Muscle of arm (tissue), 1 donor: ENCODE measurements at regions not wholly inside any gene's neighbourhood (a gene's known extent, or its start where the extent isn't known, plus 50 kb on each side); places are given as distances from the start of the nearest gene placed in this dataset.

ENCODE experiments used
- DNase-seq: peaks from one replicate; pipeline ENCODE4 v3.0.0-alpha.2; 2013

DNA sequence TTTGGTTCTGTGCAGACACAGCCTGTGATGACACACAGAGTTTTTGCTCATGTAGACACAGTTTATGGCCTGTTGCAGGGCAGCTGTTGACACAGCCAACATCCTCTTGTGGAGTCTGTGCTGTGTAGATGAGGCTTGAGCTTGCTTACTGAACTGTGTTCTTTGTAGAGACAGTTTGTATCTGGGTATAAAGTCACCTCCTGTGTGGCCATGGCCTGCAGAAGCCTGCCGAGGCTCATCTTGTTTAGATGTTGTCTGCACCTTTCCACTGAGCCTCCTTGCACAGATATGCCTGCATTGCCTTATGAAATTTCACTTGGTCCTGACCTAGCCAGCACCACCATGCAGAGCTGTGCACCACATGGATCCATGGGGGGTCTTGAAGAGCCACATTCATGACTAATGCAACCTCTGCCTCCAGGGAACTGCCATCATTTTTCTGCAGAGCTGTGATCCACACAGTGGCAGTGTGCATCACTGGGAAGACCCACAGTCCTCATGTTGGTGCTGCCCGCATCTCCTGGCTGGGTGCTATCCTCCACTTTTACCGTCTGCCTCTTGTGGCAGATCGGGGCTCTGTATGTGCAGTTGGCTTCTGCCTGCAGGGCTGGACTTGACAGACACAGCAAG, 198.0 kb upstream of the MAMLD1 start:
- DNase-seq, result no peak

DNA sequence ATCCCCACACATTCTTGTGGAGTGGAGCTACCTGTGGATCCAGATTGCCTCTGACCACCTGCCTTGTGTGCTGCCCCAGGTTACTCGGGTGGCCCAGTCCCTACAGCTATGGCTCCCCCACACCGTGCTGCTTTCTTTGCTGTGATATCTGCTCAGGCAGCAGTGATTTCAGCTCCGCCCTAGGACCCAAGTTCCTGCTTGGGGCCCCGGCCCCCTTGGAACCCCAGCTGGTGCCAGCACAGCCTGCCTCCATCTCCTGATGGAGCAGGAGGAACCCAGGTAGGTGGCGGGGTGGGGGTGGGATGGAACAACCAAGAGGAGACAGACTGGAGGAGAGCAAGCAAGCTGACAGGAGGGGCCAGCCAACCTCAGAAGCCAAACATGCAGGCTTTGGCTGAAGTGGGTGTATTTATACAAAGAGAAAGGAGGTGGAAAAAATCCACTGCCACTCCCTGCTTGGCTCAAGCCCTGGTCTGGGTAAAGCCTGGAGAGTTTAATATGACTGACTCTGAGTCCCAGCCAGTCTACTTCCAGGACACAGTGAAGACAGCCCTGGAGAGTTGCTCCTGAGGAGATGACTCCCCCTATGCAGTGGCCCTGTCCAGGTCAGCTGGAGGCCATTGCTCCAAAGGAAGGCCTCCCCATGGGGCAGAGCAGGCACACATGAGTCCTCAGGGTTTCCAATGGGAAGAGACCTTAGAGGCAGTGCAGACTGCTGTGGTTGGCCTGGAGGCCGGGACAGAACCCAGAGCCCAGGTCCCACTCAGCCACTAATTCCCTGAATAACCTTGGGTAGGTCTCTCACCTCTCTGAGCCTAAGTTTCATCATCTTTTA, 197.1 kb upstream of the MAMLD1 start:
- DNase-seq, result no peak

DNA sequence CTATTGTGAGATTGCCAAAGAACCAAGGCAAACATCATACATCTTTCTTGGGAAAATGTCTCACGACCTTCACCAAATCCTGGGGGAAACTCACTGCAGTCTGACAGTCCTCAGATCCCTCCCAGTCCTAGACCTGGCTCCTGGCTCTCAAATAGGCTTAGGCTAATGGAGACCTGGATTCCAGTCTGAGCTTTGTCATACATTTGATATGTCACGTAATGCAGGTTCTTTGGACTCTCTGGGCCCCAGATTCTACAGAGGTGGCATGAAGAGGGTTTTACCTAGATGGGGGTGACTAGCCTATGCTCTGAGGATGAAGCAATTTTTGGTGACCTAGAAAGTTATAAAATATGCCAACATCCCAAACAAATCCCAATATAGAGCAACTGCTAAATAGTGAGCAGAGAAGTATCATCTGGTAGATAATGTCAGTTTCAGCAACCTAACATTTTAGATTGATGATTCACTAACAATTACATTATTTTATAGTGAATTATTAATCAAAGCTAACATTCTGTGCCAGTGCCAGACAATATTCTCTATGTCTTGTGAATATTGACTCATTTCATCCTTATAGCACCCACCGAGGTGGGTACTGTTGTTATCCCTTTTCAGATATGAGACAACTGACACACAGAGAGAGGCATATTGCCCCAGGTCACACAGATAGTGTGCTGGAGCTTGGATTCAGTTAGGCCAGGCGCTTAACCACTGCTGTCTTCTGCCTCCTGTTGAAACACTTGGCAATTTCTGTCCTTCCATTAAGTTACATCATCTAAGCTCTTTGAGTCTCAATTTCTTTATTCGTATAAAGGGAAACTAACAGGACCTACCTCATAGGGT, 195.4 kb upstream of the MAMLD1 start:
- no peak for DNase-seq

DNA sequence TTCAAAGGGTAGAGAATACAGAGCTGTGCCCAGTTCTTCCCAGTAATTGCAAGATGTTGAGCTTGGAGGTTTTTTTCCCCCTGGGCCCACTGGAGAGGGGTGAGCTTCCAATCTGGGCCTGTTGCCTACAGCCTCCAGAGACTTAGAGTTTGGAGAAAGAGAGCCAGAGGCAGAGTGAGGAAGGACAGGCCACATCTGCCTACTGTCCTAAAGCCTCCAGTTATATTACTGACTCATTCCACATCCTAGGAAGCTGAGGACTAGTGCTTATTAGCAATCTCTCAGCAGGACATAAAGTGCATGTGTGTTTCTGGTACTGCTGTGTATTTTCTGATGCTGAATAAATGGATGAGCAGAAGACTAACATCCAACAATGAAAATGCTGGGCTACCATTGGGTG, 181.0 kb upstream of the MAMLD1 start:
- no peak for DNase-seq

DNA sequence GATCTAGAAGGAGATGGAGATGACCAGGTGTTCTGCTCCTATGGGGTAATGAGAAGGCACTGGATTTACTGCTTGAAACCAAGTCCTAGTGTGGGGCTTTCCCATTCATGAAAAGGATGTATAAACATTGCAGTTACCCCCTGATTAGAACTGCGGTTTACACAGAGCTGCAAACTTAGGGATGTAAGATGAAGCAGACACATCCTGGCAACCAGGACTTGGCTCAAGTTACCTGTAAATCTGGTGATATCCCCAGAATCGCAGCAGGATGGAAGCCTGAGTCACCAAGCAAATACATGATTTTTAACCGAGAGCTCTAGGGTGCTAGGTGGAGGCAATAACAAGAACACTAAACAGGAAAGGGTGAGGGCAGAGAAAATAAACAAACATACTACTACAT, 178.6 kb upstream of the MAMLD1 start:
- no peak for DNase-seq

DNA sequence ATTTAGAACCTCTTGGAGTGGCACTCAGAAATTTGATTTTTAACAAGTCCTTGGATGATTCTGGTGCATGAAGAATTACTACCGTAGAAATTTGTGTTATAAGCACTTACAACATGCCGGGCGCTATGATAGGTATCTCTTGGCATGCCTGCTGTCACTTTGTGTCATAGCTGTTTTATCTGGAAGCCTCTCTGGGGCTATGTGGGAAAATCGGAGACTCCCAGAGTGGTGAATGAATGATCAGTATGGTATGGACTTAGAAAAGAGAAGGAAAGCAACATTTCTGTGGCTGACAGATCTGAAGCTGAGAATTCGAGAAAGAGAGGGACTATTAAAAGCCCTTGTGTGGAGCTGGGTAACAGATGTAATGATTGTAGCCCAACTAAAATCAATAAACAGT, 177.4 kb upstream of the MAMLD1 start:
- DNase-seq, result no peak

DNA sequence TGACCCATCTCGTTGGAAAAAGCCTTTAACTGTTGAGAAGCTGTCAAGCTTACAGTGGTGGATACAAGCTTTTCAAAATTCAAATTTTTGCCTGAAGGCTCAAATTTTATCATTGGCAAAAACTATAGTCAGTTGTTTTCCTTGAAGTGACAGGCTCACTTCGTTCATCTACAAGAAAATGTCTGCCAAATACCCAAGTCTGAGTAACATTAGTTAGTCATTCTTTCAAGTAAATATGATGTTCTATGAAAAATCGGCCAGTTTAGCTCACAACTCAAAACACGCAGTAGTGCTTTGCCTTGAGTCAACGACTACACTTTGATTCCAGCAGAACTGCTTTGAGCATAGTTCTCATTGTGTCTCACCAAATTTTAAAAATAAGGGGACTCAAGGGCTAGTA, 170.3 kb upstream of the MAMLD1 start:
- DNase-seq, result no peak

DNA sequence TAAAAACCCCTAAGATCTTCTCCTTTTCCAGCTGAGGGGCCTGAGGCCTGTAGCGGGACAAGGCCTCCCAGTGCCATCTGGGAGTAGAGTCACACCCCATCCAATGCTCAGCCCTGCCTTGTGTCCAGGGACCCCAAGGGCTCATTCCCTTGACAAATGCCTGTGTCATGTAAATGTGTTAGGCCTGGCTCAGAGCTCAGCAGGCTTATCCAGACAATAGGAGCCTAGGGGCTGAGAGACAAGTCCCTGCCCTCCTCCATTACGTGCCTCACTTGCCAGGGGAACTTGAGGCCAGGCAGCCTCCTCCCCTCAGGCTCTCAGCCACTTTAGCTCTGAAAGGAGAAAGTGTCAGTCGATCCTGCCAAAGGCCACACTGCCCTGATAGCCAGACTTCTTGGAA, 166.8 kb upstream of the MAMLD1 start:
- DNase-seq, result no peak

DNA sequence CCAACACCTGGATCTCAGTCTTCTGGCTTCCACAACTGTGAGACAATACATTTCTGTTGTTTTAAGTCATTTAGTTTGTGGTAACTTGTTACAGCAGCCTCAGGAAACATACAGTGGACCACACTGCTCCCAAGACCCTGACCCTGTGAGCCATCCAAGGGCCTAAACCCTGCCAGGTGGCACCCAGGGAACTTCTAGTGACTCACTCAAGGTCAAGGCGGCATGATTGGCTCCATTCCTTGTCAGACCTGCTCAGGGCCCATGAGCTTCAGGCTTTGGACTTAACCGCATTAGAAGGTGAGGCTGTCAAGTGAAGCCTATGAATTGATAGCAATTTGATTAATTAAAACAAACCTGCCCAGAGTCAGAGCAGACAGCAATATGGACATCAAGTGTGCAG, 165.7 kb upstream of the MAMLD1 start:
- no peak for DNase-seq

DNA sequence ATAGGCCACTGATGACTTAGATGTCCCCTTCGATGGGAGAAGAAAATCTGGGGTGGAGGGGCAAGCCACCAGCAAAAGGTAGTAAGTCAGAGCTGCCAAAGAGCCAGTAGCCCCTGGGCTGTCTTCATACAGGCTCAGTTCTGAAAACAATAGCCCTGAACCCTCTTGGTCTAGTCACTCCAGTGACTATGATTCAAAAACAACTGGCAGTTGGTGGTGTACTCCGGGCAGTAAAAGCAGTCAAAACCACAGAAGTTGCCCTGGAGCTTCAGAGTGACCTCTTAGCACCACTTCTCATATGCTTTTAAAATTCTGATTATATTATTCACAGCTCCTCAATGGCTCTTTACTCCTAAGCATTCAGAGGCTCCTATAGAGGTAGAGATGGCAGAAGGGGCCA, 164.3 kb upstream of the MAMLD1 start:
- DNase-seq, result no peak

DNA sequence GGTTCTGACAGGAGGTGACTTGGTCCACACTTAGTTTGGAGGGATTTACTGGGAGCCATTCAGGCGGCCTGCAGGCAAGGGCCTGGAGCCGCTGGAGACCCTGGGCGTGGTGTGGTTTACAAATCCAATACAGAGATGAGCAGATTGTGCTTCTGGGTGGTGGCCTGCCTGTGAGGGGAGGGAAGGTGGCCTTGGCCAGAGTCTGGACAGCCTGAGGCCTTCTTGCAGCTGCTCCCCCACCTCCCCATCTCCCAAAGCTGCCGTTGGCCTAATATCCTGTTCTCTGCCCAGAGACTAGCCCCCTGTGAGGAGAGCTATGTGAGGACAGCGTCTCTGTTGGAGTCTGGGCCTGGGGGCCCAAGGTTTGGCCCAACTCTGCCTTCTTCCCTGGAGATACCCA, 163.9 kb upstream of the MAMLD1 start:
- DNase-seq, result no peak

DNA sequence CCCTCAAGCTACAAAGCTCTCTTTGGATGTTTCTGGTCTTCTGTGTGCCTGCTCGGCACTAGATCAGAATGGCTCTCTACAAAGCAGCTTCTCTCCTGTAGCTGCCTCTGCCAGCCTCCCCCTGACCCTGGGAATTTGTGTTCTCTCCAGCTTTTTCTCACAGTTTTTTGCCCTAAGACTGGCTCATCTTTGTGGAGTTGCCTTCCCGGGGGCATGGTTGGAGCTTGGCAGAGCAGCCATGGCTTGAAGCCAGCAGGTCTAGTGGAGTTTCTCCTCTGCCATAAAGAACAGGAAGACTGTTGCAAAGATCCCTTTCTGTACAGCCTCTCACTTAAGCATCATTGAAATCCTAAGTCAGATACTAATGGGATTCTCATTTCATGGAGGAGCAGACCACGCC, 163.3 kb upstream of the MAMLD1 start:
- no peak for DNase-seq

DNA sequence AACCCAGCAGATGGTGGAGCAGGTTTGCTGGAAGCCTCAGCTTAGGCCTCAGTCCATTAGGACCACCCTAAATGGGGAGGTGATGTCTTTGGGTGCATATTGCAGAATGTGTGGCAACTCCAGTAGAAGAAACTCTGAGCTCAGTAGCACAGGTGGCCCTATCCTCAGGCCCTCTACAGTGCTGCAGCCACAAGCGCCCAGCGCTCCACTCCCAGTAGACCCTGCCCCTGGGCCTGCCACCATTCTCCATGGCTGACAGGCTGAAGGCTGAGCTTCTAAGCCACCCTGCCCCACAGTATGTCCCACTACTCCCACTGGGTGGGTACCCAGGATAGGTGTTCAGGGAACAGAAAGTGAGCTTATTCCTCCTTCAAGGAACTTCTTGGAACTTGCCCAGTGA, 162.8 kb upstream of the MAMLD1 start:
- DNase-seq, result no peak

DNA sequence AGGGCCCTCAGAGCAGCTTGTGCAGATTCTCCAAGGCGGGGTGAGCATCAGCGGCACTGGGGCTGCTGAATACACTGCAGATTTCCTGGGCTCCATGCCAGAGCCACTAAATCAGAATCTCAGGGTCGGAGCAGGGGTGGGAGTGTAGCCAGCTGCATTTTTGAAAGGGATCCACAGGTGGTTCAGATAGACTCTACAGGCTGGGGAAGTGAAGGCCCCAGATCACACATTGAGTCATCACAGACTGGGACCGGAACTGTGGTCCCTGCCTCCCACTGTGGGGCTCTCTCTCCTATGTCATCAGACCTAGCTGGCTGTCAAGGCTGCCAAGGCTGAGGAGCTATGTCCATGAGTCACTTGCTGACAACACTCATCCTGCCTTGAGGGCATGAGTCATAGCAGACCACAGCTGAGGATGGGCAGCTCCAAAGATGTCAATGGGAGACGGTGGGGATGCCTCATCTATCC, 162.3 kb upstream of the MAMLD1 start:
- no peak for DNase-seq

DNA sequence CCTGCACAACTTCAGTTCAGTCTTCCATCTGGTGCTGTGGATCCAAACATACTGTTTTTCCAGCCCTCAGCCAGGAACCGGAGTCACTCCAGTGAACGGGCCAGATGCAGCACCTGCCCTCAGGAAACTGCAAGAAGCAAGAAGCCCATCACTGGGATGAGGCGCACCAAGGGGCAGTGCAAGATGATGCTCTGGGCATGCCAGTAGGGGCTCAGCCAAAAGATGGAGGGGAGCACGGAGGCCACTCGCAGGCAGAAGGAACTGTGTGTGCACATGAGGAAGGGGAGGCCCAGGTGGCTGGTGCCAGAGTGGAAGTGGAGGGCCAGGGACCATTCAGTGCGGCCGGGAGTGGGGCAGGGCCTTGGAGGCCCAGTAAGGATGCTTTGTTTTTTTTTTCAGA, 161.7 kb upstream of the MAMLD1 start:
- no peak for DNase-seq

DNA sequence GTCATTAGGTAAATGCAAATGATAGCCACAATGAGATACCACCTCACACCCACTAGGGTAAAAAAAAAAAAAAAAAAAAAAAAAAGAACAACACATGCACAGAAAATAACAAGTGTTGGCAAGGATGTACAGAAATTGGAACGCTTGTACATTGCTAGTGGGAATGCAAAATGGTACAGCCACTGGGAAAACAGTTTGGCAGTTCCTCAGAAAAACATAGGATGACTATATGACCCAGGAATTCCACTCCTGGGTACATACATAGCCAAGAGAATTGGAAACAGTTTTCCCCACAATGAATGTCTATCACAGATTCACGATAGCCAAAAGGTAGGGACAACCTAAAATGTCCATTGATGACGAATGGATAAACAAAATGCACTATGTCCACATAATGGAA, 161.3 kb upstream of the MAMLD1 start:
- DNase-seq, result no peak

DNA sequence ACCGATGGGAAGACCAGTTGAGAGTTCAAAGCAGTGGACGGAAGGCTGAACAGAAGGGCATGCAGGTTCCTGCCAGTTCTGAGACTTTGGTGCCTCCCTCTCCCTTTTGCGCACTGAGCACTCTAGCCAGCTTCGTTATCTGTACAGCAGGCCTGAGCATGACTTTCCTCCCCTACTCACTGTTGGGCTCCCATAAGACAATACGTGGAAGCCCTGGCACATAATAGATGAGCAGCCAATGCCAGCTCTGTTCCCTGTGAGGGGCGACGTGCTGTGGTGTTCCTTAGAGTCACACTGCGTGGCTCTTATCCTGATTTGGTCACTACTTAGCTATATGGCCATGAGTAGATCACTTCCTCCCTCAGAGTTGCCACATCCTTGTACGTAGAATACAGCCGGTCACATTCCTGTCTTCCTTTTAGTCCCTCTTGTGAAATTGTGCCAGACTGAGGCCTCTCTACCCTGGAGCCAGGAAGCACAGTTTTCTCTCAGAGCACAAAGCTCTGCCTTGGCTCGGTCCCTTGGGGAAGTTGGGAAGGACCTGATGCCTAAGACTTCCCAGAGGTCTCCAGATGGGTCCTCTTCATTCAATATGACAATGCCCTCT, 160.4 kb upstream of the MAMLD1 start:
- DNase-seq, result no peak

DNA sequence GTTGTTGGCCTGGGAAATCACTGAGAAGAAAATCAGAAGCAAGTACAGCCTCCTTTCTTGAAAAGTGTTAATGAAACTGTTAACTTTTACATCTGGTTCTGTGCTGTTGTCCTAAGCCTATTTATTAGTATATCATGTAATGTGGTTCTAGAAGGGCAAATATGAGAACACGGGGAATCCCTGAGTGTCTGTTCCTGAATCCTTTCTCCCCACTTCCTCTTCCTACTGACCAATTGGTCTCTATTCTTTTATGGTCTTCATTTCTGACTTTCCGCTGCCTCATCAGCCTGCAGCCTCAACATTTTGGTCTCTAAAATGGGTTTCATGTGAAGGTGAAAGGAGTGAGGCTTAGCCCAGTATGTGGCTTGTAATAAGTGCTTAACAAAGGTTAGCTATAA, 159.9 kb upstream of the MAMLD1 start:
- no peak for DNase-seq

DNA sequence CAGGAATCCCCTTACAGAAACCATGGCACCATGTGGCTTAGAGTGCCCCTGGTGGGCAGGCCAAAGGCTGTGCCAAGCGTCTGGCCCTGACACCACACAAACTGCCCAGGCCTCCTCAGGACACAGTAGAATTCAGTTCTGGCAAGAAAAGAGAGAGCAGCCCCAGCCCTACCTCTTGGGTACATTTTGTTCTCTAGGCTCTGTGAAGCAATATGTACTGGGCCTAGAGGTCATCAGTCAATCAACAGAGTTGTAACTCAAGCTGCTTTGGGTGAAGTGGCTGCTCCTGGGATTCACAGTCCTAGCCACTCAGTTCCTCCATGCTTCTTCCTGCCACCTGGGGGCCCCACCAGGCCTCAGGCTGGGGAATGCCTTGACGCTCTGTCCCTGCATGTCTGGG, 158.1 kb upstream of the MAMLD1 start:
- no peak for DNase-seq

DNA sequence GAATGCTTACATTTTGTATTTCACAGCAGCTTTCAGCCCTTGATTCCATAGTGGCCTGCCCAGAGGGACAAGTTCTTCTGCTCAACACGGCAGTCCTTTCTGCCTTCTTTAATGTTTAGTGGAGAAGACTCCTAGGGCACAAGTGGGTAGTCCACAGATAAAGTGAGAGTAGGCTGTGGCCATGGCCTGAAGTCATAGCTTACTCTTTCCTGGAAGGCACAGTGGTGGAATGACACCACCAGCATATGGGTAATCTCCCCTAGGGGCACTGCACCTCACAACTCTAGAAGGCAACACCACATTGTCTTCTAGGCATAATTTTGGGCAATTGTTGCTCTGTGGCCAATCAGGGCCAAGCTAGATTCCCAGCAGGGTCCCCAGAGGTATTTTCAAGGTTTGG, 155.4 kb upstream of the MAMLD1 start:
- DNase-seq, result no peak

DNA sequence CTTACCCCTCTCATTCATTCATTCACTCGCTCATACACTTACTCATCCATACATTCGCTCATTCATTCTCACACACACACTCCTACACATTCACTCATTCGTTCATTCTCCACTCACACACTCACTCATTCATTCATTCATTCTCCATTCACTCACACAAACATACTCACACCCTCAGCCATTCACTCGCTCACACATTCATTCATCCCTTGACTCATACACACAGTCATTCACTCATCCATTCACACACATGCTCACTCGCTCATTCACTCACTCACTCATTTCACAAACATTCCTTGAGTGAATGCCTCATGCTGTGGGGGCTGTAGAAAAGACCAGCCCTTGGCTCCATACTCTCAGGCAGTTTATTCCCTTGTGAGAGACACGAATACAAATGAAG, 151.1 kb upstream of the MAMLD1 start:
- no peak for DNase-seq
